ENCODE measurements at regions not wholly inside any gene's neighbourhood (a gene's known extent, or its start where the extent isn't known, plus 50 kb on each side); places are given as distances from the start of the nearest gene placed in this dataset.

DNA sequence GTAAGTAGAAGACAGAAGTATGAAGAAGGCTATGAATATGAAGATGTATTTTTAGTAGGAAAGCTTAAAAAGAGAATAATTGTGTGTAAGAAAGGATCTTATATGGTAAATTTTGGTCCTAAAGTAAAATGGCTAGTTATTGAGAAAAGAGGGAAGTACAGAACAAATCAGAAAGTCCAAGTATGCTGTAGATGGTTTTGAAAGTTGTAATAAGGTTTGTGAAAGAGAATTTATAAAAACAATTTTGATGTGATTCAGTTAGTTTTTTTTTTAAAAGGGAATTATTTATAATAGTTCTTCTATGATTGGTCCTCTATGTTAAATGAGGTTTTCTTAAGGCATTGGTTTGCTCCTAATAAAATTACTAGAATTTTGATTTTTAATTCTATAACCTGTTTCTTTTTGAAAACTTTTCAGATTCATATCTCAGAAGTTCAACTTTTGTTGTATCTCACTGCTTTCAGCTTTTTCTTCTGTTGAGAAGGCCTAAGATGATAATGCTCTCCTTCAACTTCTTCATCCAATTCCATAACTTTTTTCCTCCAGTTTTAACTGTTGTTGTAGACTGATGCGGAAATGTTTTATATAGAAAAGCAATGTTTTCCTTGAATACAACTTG is 322.7 kb downstream of the NOL4 start:
- Histone ChIP-seq H3K4me3 (ENCODE audit: low read depth, low read length, poor library complexity, severe bottlenecking) (no peak overlapping the region), H3K36me3 (ENCODE audit: insufficient read depth, low read length, poor library complexity, severe bottlenecking) (no peaks in the 10 kb centered on the region), H3K9me3 (ENCODE audit: low read depth, low read length, poor library complexity, severe bottlenecking) (peaks cover 34% of the 10 kb centered on the region), H3K4me1 (ENCODE audit: insufficient read depth, low read length, poor library complexity, severe bottlenecking) (no peaks in the 10 kb centered on the region), H3K27me3 (replicated peaks; ENCODE audit: insufficient read depth, low read depth, low read length, poor library complexity) (no peaks in the 10 kb centered on the region), H3K27ac (ENCODE audit: low read depth, low read length, poor library complexity, severe bottlenecking) (no peak overlapping the region)
- BruUV-seq (replicated peaks): no TSS peak
- CTCF ChIA-PET: no interaction called here
- no peak for TF ChIP-seq EZH2 (IDR thresholded peaks at IDR 0.05; ENCODE audit: borderline replicate concordance, low read depth, low read length, poor library complexity, severe bottlenecking)
- TF ChIP-seq, protein P1, sequence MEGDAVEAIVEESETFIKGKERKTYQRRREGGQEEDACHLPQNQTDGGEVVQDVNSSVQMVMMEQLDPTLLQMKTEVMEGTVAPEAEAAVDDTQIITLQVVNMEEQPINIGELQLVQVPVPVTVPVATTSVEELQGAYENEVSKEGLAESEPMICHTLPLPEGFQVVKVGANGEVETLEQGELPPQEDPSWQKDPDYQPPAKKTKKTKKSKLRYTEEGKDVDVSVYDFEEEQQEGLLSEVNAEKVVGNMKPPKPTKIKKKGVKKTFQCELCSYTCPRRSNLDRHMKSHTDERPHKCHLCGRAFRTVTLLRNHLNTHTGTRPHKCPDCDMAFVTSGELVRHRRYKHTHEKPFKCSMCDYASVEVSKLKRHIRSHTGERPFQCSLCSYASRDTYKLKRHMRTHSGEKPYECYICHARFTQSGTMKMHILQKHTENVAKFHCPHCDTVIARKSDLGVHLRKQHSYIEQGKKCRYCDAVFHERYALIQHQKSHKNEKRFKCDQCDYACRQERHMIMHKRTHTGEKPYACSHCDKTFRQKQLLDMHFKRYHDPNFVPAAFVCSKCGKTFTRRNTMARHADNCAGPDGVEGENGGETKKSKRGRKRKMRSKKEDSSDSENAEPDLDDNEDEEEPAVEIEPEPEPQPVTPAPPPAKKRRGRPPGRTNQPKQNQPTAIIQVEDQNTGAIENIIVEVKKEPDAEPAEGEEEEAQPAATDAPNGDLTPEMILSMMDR (conservative IDR thresholded peaks at IDR 0.05; ENCODE audit: low read depth, low read length): no peak
- POLR2A ChIA-PET (ENCODE audit: low non-redundant PET): no interaction called here
- intact Hi-C loops (cut with micrococcal nuclease; ENCODE audit: unreplicated experiment): no loop called here
- no peak for DNase-seq (ENCODE audit: low spot score)

DNA sequence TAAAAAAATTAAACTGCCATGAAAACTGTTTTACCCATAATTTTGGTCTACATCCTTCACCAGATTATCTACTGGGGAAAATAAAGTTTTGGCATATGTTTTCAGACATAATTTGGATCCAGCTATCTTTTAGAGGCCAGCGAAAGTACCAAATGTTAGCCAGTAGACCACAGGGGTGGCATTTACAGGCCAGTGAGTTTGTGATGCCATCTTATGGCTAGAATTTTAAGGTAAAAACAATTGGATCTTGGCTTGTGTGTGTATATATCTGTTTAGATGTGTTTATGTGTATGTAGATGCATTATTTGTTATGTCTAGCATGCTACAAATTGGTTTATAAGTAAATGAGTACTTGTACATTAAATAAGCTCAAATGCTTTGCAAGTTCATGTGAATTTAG is 322.6 kb downstream of the ASXL3 start:
- TF ChIP-seq, protein P1 (conservative IDR thresholded peaks at IDR 0.05; ENCODE audit: low read depth, low read length): no peak
- no peak for TF ChIP-seq EZH2 (IDR thresholded peaks at IDR 0.05; ENCODE audit: borderline replicate concordance, low read depth, low read length, poor library complexity, severe bottlenecking)
- no TSS peak for BruUV-seq (replicated peaks)

DNA sequence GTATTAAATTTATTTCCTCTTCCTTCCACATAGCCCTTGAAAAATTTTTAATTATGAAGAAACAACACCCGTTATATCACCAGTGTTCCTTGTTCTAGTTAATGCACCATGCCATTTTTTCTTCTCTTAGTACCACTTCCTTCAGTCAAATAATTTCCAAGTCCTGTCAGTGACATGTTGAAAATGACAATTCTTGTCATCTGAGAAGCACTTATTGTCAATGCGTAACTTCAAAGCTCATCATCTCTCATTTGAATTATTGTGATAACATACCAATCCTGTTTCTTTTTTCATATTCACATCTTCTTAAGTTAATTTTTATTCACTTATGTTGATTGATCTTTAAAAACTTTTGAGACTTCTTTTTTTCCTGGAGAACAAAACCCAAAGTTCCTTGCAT is 320.4 kb downstream of the ASXL3 start:
- no peak for TF ChIP-seq EZH2 (IDR thresholded peaks at IDR 0.05; ENCODE audit: borderline replicate concordance, low read depth, low read length, poor library complexity, severe bottlenecking)
- TF ChIP-seq, protein P1 (conservative IDR thresholded peaks at IDR 0.05; ENCODE audit: low read depth, low read length): no peak
- BruUV-seq (replicated peaks): no TSS peak
- intact Hi-C loops (cut with micrococcal nuclease; ENCODE audit: unreplicated experiment): no loop called here
- no peak overlapping the region for H3K27ac ChIP-seq (ENCODE audit: low read depth, low read length, poor library complexity, severe bottlenecking)
- H3K27me3 ChIP-seq (replicated peaks; ENCODE audit: insufficient read depth, low read depth, low read length, poor library complexity): no peaks in the 10 kb centered on the region
- ChIA-PET CTCF (no interaction called here), POLR2A (ENCODE audit: low non-redundant PET) (no interaction called here)
- H3K4me3 ChIP-seq (ENCODE audit: low read depth, low read length, poor library complexity, severe bottlenecking): no peak overlapping the region
- H3K9me3 ChIP-seq (ENCODE audit: low read depth, low read length, poor library complexity, severe bottlenecking): peaks cover 24% of the 10 kb centered on the region
- H3K36me3 ChIP-seq (ENCODE audit: insufficient read depth, low read length, poor library complexity, severe bottlenecking): no peaks in the 10 kb centered on the region
- H3K4me1 ChIP-seq (ENCODE audit: insufficient read depth, low read length, poor library complexity, severe bottlenecking): no peaks in the 10 kb centered on the region
- DNase-seq (ENCODE audit: low spot score): no peak

More for the DNA sequence above, 322.6 kb downstream of the ASXL3 start:
- ChIA-PET POLR2A (ENCODE audit: low non-redundant PET) (no interaction called here), CTCF (no interaction called here)
- no peaks in the 10 kb centered on the region for H3K4me1 ChIP-seq (ENCODE audit: insufficient read depth, low read length, poor library complexity, severe bottlenecking)
- DNase-seq (ENCODE audit: low spot score): no peak
- H3K27ac ChIP-seq (ENCODE audit: low read depth, low read length, poor library complexity, severe bottlenecking): no peak overlapping the region
- H3K9me3 ChIP-seq (ENCODE audit: low read depth, low read length, poor library complexity, severe bottlenecking): peaks cover 34% of the 10 kb centered on the region
- H3K4me3 ChIP-seq (ENCODE audit: low read depth, low read length, poor library complexity, severe bottlenecking): no peak overlapping the region
- H3K36me3 ChIP-seq (ENCODE audit: insufficient read depth, low read length, poor library complexity, severe bottlenecking): no peaks in the 10 kb centered on the region
- intact Hi-C loops (cut with micrococcal nuclease; ENCODE audit: unreplicated experiment): no loop called here
- H3K27me3 ChIP-seq (replicated peaks; ENCODE audit: insufficient read depth, low read depth, low read length, poor library complexity): no peaks in the 10 kb centered on the region

All from A673 (cell line).